Endothelial cell of umbilical vein (primary cell): ENCODE measurements at regions not wholly inside any gene's neighbourhood (a gene's known extent, or its start where the extent isn't known, plus 50 kb on each side); places are given as distances from the start of the nearest gene placed in this dataset.

Experiments used
- BruUV-seq: library from RNA; stranded (reverse); fragments of 400-500 nt; replicated peaks from 2 replicates; lab custom pipeline; 2021; lab: Mats Ljungman, UMichigan
- CTCF ChIA-PET: fragments of 300-600, 350-600 bp; sonication (Branson Sonifier 250); formaldehyde crosslinking; loops from one replicate; lab custom pipeline; 2021; ENCODE audit warnings: antibody characterized with exemption, inconsistent platforms; lab: Charles Lee
- POLR2A ChIA-PET: fragments of 300-600, 350-600 bp; sonication (Branson Sonifier 250); formaldehyde crosslinking; loops from one replicate; lab custom pipeline; 2021; ENCODE audit warnings: antibody characterized with exemption, inconsistent platforms; lab: Charles Lee
- DNase-seq: peaks from one replicate; pipeline ENCODE4 v3.0.0-alpha.2; 2011; ENCODE audit warnings: low read depth, low spot score
- FAIRE-seq: peaks from 2 replicates; lab custom pipeline; 2011; peaks lifted over from hg19 to GRCh38; lab: Jason Lieb, UNC
- H2AFZ ChIP-seq: 2 replicates; pipeline ENCODE4 v1.6.0; 2012; ENCODE audit warnings: low read depth, low read length, control low read depth, inconsistent platforms
- H3K27ac ChIP-seq: 2 replicates; pipeline ENCODE4 v1.5.1; 2011; ENCODE audit warnings: low read depth, mild to moderate bottlenecking, control low read depth, low read length, moderate library complexity; ENCODE audit not compliant: insufficient read depth
- H3K27me3 ChIP-seq, 2 experiments: 2 replicates each; pipeline versions ENCODE4 v1.6.0 to v1.6.1; 2011; ENCODE audit warnings: low read length in 2 of 2, mixed read lengths in 1 of 2; ENCODE audit not compliant: control insufficient read depth in 2 of 2, insufficient read depth in 2 of 2
- H3K36me3 ChIP-seq, 2 experiments: 2 replicates in 1 of 2; 3 replicates in 1 of 2; pipeline ENCODE4 v1.5.1; 2011; ENCODE audit warnings: low read length in 2 of 2, mild to moderate bottlenecking in 1 of 2, moderate library complexity in 1 of 2; ENCODE audit not compliant: control insufficient read depth in 2 of 2, insufficient read depth in 2 of 2; ENCODE audit errors: extremely low read depth in 1 of 2
- H3K4me1 ChIP-seq: 3 replicates; pipeline ENCODE4 v1.5.1; 2011; ENCODE audit warnings: mild to moderate bottlenecking, low read length; ENCODE audit not compliant: control insufficient read depth, insufficient read depth; ENCODE audit errors: extremely low read depth
- H3K4me2 ChIP-seq: 2 replicates; pipeline ENCODE4 v1.6.1; 2011; ENCODE audit warnings: low read length, control low read depth, mixed read lengths; ENCODE audit not compliant: insufficient read depth
- H3K4me3 ChIP-seq, 3 experiments: fragments of 200-600 bp in 1 of 3; sonication (generic), shearing (Covaris generic) in 1 of 3; replicated peaks in 1 of 3; 2 replicates each; pipeline ENCODE4 v1.5.1; 2011 to 2016; ENCODE audit warnings: control low read depth in 3 of 3, low read length in 3 of 3, mild to moderate bottlenecking in 2 of 3, inconsistent platforms in 1 of 3, low read depth in 1 of 3, moderate library complexity in 1 of 3; ENCODE audit not compliant: insufficient read depth in 1 of 3
- H3K79me2 ChIP-seq: 2 replicates; pipeline ENCODE4 v1.6.0; 2012; ENCODE audit warnings: low read length, inconsistent platforms; ENCODE audit not compliant: control insufficient read depth, insufficient read depth
- H3K9ac ChIP-seq: replicated peaks from 2 replicates; pipeline ENCODE3; 2011; ENCODE audit warnings: low read length, control low read depth; ENCODE audit not compliant: insufficient read depth; ENCODE audit errors: extremely low read depth
- H3K9me1 ChIP-seq: replicated peaks from 3 replicates; pipeline ENCODE4 v1.6.0; 2011; ENCODE audit warnings: mild to moderate bottlenecking, low read length; ENCODE audit not compliant: control insufficient read depth, insufficient read depth; ENCODE audit errors: extremely low read depth
- H3K9me3 ChIP-seq: replicated peaks from 2 replicates; pipeline ENCODE4 v1.5.1; 2012; ENCODE audit warnings: low read length, inconsistent platforms; ENCODE audit not compliant: control insufficient read depth, insufficient read depth
- H4K20me1 ChIP-seq: replicated peaks from 2 replicates; pipeline ENCODE3; 2011; ENCODE audit warnings: mild to moderate bottlenecking, low read length; ENCODE audit not compliant: control insufficient read depth, insufficient read depth; ENCODE audit errors: extremely low read depth
- EZH2 ChIP-seq: IDR thresholded peaks from 2 replicates; pipeline ENCODE4 v1.6.1; 2012; ENCODE audit warnings: borderline replicate concordance, low read depth, mild to moderate bottlenecking, moderate library complexity, low read length, inconsistent platforms; ENCODE audit not compliant: severe bottlenecking
- FOS ChIP-seq: IDR thresholded peaks from 2 replicates; pipeline ENCODE4 v1.6.1; 2011; ENCODE audit warnings: mild to moderate bottlenecking, low read length, moderate library complexity, borderline replicate concordance; ENCODE audit not compliant: insufficient read depth
- GATA2 ChIP-seq: IDR thresholded peaks from 2 replicates; pipeline ENCODE4 v1.7.0; 2011; ENCODE audit warnings: low read depth, mild to moderate bottlenecking, moderate library complexity, mixed read lengths, low read length; ENCODE audit not compliant: insufficient read length, insufficient read depth
- JUN ChIP-seq: IDR thresholded peaks from 2 replicates; pipeline ENCODE4 v1.6.1; 2011; ENCODE audit warnings: borderline replicate concordance, low read depth; ENCODE audit not compliant: insufficient read length, insufficient read depth
- MAX ChIP-seq: IDR thresholded peaks from 2 replicates; pipeline ENCODE4 v1.6.1; 2011; ENCODE audit not compliant: insufficient read depth, insufficient read length
- MYC ChIP-seq: IDR thresholded peaks from one replicate; pipeline ENCODE4 v1.6.1; 2011; ENCODE audit warnings: mild to moderate bottlenecking, low read depth, low read length
- POLR2A ChIP-seq: IDR thresholded peaks from 2 replicates; pipeline ENCODE4 v1.6.1; 2012; ENCODE audit warnings: low read depth, mild to moderate bottlenecking, control low read depth, low read length
- POLR2AphosphoS5 ChIP-seq: IDR thresholded peaks from 2 replicates; pipeline ENCODE4 v1.6.1; 2012; ENCODE audit warnings: low read depth, mild to moderate bottlenecking, control low read depth, low read length, moderate library complexity; ENCODE audit not compliant: insufficient read depth
- dilution Hi-C: fragments of 300-500 bp; cut with MboI; formaldehyde crosslinking; loops from one replicate; pipeline ENCODE4 v1.15.0; 2019; ENCODE audit warnings: low sequenced_read_pairs; ENCODE audit not compliant: extremely low pct_ligation_motif_present
- intact Hi-C: fragments of 100-400 bp; cut with micrococcal nuclease; formaldehyde crosslinking; loops from one replicate; pipeline ENCODE4 v1.10.0; 2022
- TF ChIP-seq, protein P1 (sequence below), 2 donors: IDR thresholded peaks; 1 replicate in 1 of 2; 2 replicates in 1 of 2; pipeline ENCODE4 v1.5.1; 2011; ENCODE audit warnings: low read length in 2 of 2, mild to moderate bottlenecking in 2 of 2, moderate library complexity in 2 of 2, control low read depth in 1 of 2, inconsistent platforms in 1 of 2, low read depth in 1 of 2; ENCODE audit not compliant: insufficient read depth in 1 of 2; ENCODE audit errors: extremely low read depth in 1 of 2

GRCh38 chr4:179029683-179030082 is 1587.4 kb upstream of the AGA start:
- TF ChIP-seq, protein P1, sequence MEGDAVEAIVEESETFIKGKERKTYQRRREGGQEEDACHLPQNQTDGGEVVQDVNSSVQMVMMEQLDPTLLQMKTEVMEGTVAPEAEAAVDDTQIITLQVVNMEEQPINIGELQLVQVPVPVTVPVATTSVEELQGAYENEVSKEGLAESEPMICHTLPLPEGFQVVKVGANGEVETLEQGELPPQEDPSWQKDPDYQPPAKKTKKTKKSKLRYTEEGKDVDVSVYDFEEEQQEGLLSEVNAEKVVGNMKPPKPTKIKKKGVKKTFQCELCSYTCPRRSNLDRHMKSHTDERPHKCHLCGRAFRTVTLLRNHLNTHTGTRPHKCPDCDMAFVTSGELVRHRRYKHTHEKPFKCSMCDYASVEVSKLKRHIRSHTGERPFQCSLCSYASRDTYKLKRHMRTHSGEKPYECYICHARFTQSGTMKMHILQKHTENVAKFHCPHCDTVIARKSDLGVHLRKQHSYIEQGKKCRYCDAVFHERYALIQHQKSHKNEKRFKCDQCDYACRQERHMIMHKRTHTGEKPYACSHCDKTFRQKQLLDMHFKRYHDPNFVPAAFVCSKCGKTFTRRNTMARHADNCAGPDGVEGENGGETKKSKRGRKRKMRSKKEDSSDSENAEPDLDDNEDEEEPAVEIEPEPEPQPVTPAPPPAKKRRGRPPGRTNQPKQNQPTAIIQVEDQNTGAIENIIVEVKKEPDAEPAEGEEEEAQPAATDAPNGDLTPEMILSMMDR (IDR thresholded peaks at IDR 0.05; ENCODE audit: extremely low read depth in 1 of 2, insufficient read depth in 1 of 2, low read depth in 1 of 2, low read length in 2 of 2), result no peak
- TF ChIP-seq FOS, result no peak
- TF ChIP-seq MAX, result no peak
- TF ChIP-seq GATA2, result no peak
- no peak for TF ChIP-seq MYC
- Histone ChIP-seq H3K36me3 (no peaks in the 10 kb centered on the region), H3K9ac (no peak overlapping the region), H3K27me3 (no peaks in the 10 kb centered on the region), H3K9me1 (no peaks in the 10 kb centered on the region), H3K4me3 (no peak overlapping the region), H3K27ac (no peak overlapping the region), H3K4me2 (no peak overlapping the region), H3K79me2 (no peaks in the 10 kb centered on the region), H2AFZ (no peak overlapping the region), H3K4me1 (no peaks in the 10 kb centered on the region), H3K9me3 (no peaks in the 10 kb centered on the region), H4K20me1 (no peaks in the 10 kb centered on the region)
- no peak for DNase-seq
- intact Hi-C loops, result no loop called here
- ChIA-PET CTCF (no interaction called here), POLR2A (no interaction called here)
- FAIRE-seq, result no peak
- dilution Hi-C loops, result no loop called here
- no TSS peak for BruUV-seq

GRCh38 chr4:179040259-179040658 is 1598.0 kb upstream of the AGA start:
- BruUV-seq, result no TSS peak
- Histone ChIP-seq H3K4me1 (no peaks in the 10 kb centered on the region), H3K9ac (no peak overlapping the region), H3K9me3 (peaks cover 4% of the 10 kb centered on the region), H3K36me3 (no peaks in the 10 kb centered on the region), H3K9me1 (no peaks in the 10 kb centered on the region), H3K4me3 (no peak overlapping the region), H3K27ac (no peak overlapping the region), H3K4me2 (no peak overlapping the region), H3K79me2 (no peaks in the 10 kb centered on the region), H3K27me3 (no peaks in the 10 kb centered on the region), H4K20me1 (no peaks in the 10 kb centered on the region), H2AFZ (no peak overlapping the region)
- DNase-seq (no peak), FAIRE-seq (no peak)
- CTCF ChIA-PET, result no interaction called here
- intact Hi-C loops (no loop called here), dilution Hi-C loops (no loop called here)
- TF ChIP-seq MYC (no peak), MAX (no peak), FOS (no peak), JUN (no peak), GATA2 (no peak), POLR2AphosphoS5 (no peak), EZH2 (no peak), POLR2A (no peak)
- TF ChIP-seq, protein P1 (IDR thresholded peaks at IDR 0.05; ENCODE audit: extremely low read depth in 1 of 2, insufficient read depth in 1 of 2, low read depth in 1 of 2, low read length in 2 of 2), result no peak
- POLR2A ChIA-PET, result no interaction called here
